ENCODE measurements at regions not wholly inside any gene's neighbourhood (a gene's known extent, or its start where the extent isn't known, plus 50 kb on each side); places are given as distances from the start of the nearest gene placed in this dataset.

DNA sequence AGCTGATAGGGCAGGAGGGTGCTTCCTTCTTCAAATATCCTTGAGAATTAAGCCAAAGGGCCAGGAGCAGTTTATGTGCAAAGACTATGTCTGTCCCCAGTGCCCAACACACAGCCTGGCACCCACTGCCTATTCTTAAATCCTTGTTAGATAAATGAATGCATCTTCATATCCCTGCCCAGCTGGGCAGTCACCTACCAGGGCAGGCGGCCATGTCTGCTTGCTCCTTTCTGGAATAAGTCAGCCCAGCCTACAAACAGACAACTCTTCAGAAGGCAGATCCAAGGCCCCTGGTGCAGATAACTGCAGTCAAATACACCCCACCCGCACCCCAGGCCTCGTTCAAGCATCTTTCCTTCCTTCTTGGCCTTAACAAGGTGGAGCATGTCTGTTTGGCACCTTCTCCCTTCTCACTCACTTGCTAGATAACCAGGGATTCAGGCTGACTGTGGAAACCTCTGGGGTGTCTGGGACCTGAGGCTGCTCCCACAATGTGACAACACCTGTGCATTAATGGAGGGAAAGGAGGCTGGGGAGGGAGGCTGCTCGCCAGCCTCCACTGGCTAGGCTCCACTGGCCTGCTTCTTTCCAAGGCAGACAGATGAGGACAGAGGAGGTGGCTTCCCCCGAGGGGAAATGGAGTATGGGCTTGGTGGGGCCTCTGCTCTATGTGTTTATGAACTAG, 59.9 kb upstream of the COL13A1 start:
- Histone ChIP-seq H3K27me3 (no peaks in the 10 kb centered on the region), H3K9me3 (no peaks in the 10 kb centered on the region)
- intact Hi-C loops (cut with DNase I) = no loop called here

DNA sequence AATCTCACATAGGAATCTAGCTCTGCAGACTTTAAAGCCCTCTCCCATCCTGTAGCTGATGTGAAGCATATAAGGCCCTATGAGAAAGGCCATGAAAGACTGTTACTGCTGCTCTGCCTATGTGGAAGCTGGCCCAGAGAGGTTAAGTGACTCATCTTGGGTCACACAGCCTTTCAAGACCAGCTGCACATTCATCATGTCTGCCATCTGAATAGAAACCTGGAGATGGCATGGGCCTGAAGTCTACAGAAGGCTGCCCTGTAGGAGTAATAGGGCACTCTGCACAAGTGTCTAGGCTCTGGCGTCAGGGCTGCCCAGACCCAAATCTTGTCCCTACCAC, 59.4 kb upstream of the COL13A1 start:
- Histone ChIP-seq H3K9me3 (no peaks in the 10 kb centered on the region), H3K36me3 (no peaks in the 10 kb centered on the region), H3K27ac (no peak overlapping the region), H3K27me3 (no peaks in the 10 kb centered on the region), H3K4me3 (no peak overlapping the region), H3K4me1 (peaks cover 6 to 9% of the 10 kb centered on the region in 2 donors)
- TF ChIP-seq, protein P1, sequence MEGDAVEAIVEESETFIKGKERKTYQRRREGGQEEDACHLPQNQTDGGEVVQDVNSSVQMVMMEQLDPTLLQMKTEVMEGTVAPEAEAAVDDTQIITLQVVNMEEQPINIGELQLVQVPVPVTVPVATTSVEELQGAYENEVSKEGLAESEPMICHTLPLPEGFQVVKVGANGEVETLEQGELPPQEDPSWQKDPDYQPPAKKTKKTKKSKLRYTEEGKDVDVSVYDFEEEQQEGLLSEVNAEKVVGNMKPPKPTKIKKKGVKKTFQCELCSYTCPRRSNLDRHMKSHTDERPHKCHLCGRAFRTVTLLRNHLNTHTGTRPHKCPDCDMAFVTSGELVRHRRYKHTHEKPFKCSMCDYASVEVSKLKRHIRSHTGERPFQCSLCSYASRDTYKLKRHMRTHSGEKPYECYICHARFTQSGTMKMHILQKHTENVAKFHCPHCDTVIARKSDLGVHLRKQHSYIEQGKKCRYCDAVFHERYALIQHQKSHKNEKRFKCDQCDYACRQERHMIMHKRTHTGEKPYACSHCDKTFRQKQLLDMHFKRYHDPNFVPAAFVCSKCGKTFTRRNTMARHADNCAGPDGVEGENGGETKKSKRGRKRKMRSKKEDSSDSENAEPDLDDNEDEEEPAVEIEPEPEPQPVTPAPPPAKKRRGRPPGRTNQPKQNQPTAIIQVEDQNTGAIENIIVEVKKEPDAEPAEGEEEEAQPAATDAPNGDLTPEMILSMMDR (IDR thresholded peaks at IDR 0.05) = no peak
- intact Hi-C loops (cut with DNase I) = no loop called here
- DNase-seq (ENCODE audit: low spot score in 2 of 2) = no peak

More for the DNA sequence above, 59.9 kb upstream of the COL13A1 start:
- H3K27ac ChIP-seq = no peak overlapping the region
- no peak for DNase-seq (ENCODE audit: low spot score in 2 of 2)
- H3K4me1 ChIP-seq = peaks cover 8 to 13% of the 10 kb centered on the region in 2 donors
- TF ChIP-seq, protein P1 (IDR thresholded peaks at IDR 0.05) = no peak
- no peaks in the 10 kb centered on the region for H3K36me3 ChIP-seq
- no peak overlapping the region for H3K4me3 ChIP-seq

DNA sequence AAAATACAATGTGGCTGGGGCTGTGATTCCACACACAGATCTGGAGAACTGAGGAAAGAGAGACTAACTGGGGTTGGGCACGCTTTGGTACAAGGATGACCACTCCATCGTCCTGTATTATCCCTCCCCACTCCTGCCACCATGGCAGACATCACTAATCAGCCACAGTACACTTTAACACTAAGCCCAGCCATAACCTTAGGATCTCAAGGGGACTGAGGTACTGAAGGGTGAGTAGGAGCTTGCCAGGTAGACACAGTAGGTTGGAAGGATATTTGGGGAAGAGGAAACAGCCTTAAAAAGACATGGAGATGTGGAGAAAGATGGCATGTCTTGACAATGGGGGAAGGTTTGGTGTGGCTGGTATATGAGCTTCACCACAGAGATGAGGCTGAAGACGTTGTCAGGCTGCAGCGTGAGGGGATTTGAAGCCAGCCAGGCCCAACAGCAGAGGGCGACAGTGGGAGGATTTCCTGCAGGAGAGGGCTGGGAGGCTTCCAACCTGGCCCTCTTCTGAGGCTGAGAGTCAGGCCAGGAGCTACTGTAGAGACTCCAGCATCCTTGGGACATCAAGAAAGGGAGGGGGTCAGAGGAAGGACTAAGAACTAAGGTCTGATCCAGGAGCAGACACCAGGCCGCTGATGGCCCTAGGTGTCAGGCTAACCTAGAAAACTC, 58.6 kb upstream of the COL13A1 start:
- no peak overlapping the region for H3K4me3 ChIP-seq
- H3K9me3 ChIP-seq = no peaks in the 10 kb centered on the region
- TF ChIP-seq, protein P1 (IDR thresholded peaks at IDR 0.05) = peak; percentile 4 to 36 (median 12)
- no peak for DNase-seq (ENCODE audit: low spot score in 2 of 2)
- intact Hi-C loops (cut with DNase I) = no loop called here
- peaks cover 0 to 10% of the 10 kb centered on the region in 2 donors for H3K4me1 ChIP-seq
- no peaks in the 10 kb centered on the region for H3K36me3 ChIP-seq
- no peaks in the 10 kb centered on the region for H3K27me3 ChIP-seq
- no peak overlapping the region for H3K27ac ChIP-seq

- intact Hi-C loops (cut with DNase I) = no loop called here
- DNase-seq (ENCODE audit: low spot score in 2 of 2) = no peak
- Histone ChIP-seq H3K9me3 (no peaks in the 10 kb centered on the region), H3K4me1 (peaks cover 0 to 9% of the 10 kb centered on the region in 2 donors), H3K27ac (no peak overlapping the region), H3K36me3 (no peaks in the 10 kb centered on the region), H3K27me3 (no peaks in the 10 kb centered on the region), H3K4me3 (no peak overlapping the region)
- TF ChIP-seq, protein P1 (IDR thresholded peaks at IDR 0.05) = no peak
Measured at GRCh38 chr10:69744971-69745370, 56.7 kb upstream of the COL13A1 start.

DNA sequence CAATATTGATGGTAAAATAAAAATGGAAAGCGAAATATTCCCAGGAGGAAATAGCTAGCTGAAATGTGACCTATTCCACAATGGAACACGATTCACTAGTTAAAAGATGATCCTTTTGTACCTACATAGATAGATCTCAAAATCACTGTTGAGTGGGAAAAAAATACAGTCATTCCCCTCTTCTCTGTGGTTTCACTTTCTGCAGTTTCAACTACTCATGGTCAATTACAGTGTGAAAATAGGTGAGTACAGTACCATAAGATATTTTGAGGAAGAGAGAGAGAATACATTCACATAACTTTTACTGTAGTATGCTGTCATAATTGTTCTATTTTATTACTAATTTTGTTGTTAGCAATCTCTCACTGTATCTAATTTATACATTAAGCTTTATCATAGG, 56.0 kb upstream of the COL13A1 start:
- TF ChIP-seq, protein P1 (IDR thresholded peaks at IDR 0.05) = no peak
- H3K4me3 ChIP-seq = no peak overlapping the region
- no peaks in the 10 kb centered on the region for H3K27me3 ChIP-seq
- intact Hi-C loops (cut with DNase I) = no loop called here
- no peak overlapping the region for H3K27ac ChIP-seq
- no peak for DNase-seq (ENCODE audit: low spot score in 2 of 2)
- no peaks in the 10 kb centered on the region for H3K9me3 ChIP-seq
- peaks cover 0 to 9% of the 10 kb centered on the region in 2 donors for H3K4me1 ChIP-seq
- no peaks in the 10 kb centered on the region for H3K36me3 ChIP-seq
